Activated CD4-positive, alpha-beta T cell treated with anti-CD3 and anti-CD28 coated beads, Interleukin-2, amount 50 U/mL, for 24 hours (primary cell): ENCODE measurements at regions not wholly inside any gene's neighbourhood (a gene's known extent, or its start where the extent isn't known, plus 50 kb on each side); places are given as distances from the start of the nearest gene placed in this dataset.
"Not testable (repeated sequence)": the region's sequence is repeated elsewhere in the genome, so short reads cannot be mapped to it uniquely, and the experiment has no call there.

ENCODE experiments used
- DNase-seq, 2 donors: peaks; one replicate each; pipeline ENCODE4 v3.0.0-alpha.2; 2020; ENCODE audit warnings: low read depth in 1 of 2, low spot score in 1 of 2

GRCh38 chr10:2210088-2210487, 472.8 kb upstream of the ADARB2 start:
- no peak for DNase-seq

GRCh38 chr10:2208106-2208505, 470.8 kb upstream of the ADARB2 start:
- DNase-seq: no peak

GRCh38 chr10:2207246-2207922, 470.1 kb upstream of the ADARB2 start:
- no peak for DNase-seq

GRCh38 chr10:2205406-2205805, 468.1 kb upstream of the ADARB2 start:
- DNase-seq: no peak

GRCh38 chr10:2202401-2202800, 465.1 kb upstream of the ADARB2 start:
- DNase-seq: no peak

GRCh38 chr10:2201534-2202099, 464.3 kb upstream of the ADARB2 start:
- no peak for DNase-seq

GRCh38 chr10:2197663-2198062, 460.3 kb upstream of the ADARB2 start:
- DNase-seq: no peak

- no peak for DNase-seq
These were observed 458.9 kb upstream of the ADARB2 start for GRCh38 chr10:2196272-2196671.

- not testable (repeated sequence) for DNase-seq
These were observed 452.0 kb upstream of the ADARB2 start for GRCh38 chr10:2189356-2189755.

- DNase-seq: no peak
These were observed 451.0 kb upstream of the ADARB2 start for GRCh38 chr10:2188371-2188770.

- no peak for DNase-seq
These were observed 436.0 kb upstream of the ADARB2 start for GRCh38 chr10:2173327-2173726.

GRCh38 chr10:2165771-2166460, 428.6 kb upstream of the ADARB2 start:
- no peak for DNase-seq

GRCh38 chr10:2150288-2150687, 413.0 kb upstream of the ADARB2 start:
- DNase-seq: no peak

- no peak for DNase-seq
These were observed 408.7 kb upstream of the ADARB2 start for GRCh38 chr10:2145926-2146478.

GRCh38 chr10:2145491-2145890, 408.2 kb upstream of the ADARB2 start:
- no peak for DNase-seq

- no peak for DNase-seq
These were observed 407.3 kb upstream of the ADARB2 start for GRCh38 chr10:2144584-2144983.

GRCh38 chr10:2143213-2143835, 406.0 kb upstream of the ADARB2 start:
- no peak for DNase-seq

GRCh38 chr10:2139746-2140145, 402.4 kb upstream of the ADARB2 start:
- no peak for DNase-seq

- DNase-seq: no peak
These were observed 400.3 kb upstream of the ADARB2 start for GRCh38 chr10:2137549-2138174.

GRCh38 chr10:2130705-2131305, 393.5 kb upstream of the ADARB2 start:
- no peak for DNase-seq

GRCh38 chr10:2128991-2129390, 391.7 kb upstream of the ADARB2 start:
- DNase-seq: no peak
